H9 (cell line): ENCODE measurements at regions not wholly inside any gene's neighbourhood (a gene's known extent, or its start where the extent isn't known, plus 50 kb on each side); places are given as distances from the start of the nearest gene placed in this dataset.

Experiments used
- DNase-seq: peaks from one replicate; pipeline ENCODE4 v3.0.0-alpha.2; 2017
- H2AFZ ChIP-seq: one replicate; pipeline ENCODE4 v1.6.1; 2013; ENCODE audit warnings: mild to moderate bottlenecking, low read length, control low read depth, moderate library complexity
- H2AK5ac ChIP-seq: 2 replicates; pipeline ENCODE4 v1.6.1; 2013; ENCODE audit warnings: low read length, control low read depth, mixed read lengths; ENCODE audit not compliant: insufficient read length
- H2BK120ac ChIP-seq: one replicate; pipeline ENCODE4 v1.6.1; 2013; ENCODE audit warnings: low read depth, mild to moderate bottlenecking, low read length, control low read depth, inconsistent platforms; ENCODE audit not compliant: poor library complexity, severe bottlenecking
- H2BK12ac ChIP-seq: 2 replicates; pipeline ENCODE4 v1.6.1; 2013; ENCODE audit warnings: low read length, control low read depth, mixed read lengths, low read depth; ENCODE audit not compliant: insufficient read length
- H2BK15ac ChIP-seq: 2 replicates; pipeline ENCODE4 v1.6.1; 2013; ENCODE audit warnings: low read depth, low read length, control low read depth
- H2BK20ac ChIP-seq: one replicate; pipeline ENCODE4 v1.6.1; 2013; ENCODE audit warnings: low read depth, mild to moderate bottlenecking, low read length, control low read depth, inconsistent platforms; ENCODE audit not compliant: poor library complexity, severe bottlenecking
- H2BK5ac ChIP-seq: 2 replicates; pipeline ENCODE4 v1.6.1; 2013; ENCODE audit warnings: low read length, control low read depth, mixed read lengths; ENCODE audit not compliant: insufficient read length
- H3K14ac ChIP-seq: 2 replicates; pipeline ENCODE4 v1.6.1; 2013; ENCODE audit warnings: low read length, control low read depth; ENCODE audit not compliant: insufficient read depth
- H3K18ac ChIP-seq: 2 replicates; pipeline ENCODE4 v1.6.1; 2013; ENCODE audit warnings: low read depth, mild to moderate bottlenecking, mixed read lengths, low read length, control low read depth; ENCODE audit not compliant: insufficient read length
- H3K23ac ChIP-seq: 2 replicates; pipeline ENCODE4 v1.6.1; 2013; ENCODE audit warnings: low read length, control low read depth, mixed read lengths, low read depth; ENCODE audit not compliant: insufficient read length
- H3K23me2 ChIP-seq: 2 replicates; pipeline ENCODE4 v1.6.1; 2013; ENCODE audit warnings: low read depth, mild to moderate bottlenecking, mixed read lengths, low read length, control low read depth; ENCODE audit not compliant: insufficient read length, poor library complexity, severe bottlenecking
- H3K27ac ChIP-seq: 2 replicates; pipeline ENCODE4 v1.5.1; 2013; ENCODE audit warnings: low read length, control low read depth, mixed read lengths, low read depth; ENCODE audit not compliant: insufficient read length
- H3K27me3 ChIP-seq: 2 replicates; pipeline ENCODE4 v1.6.1; 2013; ENCODE audit warnings: low read length, control low read depth, inconsistent platforms; ENCODE audit not compliant: insufficient read depth
- H3K4ac ChIP-seq: 2 replicates; pipeline ENCODE4 v1.6.1; 2013; ENCODE audit warnings: low read depth, mild to moderate bottlenecking, control low read depth, inconsistent platforms, low read length, moderate library complexity
- H3K4me1 ChIP-seq: 2 replicates; pipeline ENCODE4 v1.6.1; 2013; ENCODE audit warnings: low read length, control low read depth, inconsistent platforms; ENCODE audit not compliant: insufficient read depth
- H3K4me2 ChIP-seq: 2 replicates; pipeline ENCODE4 v1.6.1; 2013; ENCODE audit warnings: low read length, control low read depth, mixed read lengths; ENCODE audit not compliant: insufficient read length, insufficient read depth
- H3K56ac ChIP-seq: 2 replicates; pipeline ENCODE4 v1.6.1; 2013; ENCODE audit warnings: low read depth, mild to moderate bottlenecking, mixed read lengths, low read length, control low read depth; ENCODE audit not compliant: insufficient read length
- H3K79me1 ChIP-seq: 2 replicates; pipeline ENCODE4 v1.6.1; 2013; ENCODE audit warnings: low read depth, mild to moderate bottlenecking, moderate library complexity, low read length, control low read depth, inconsistent platforms; ENCODE audit not compliant: insufficient read depth, poor library complexity, severe bottlenecking
- H3K79me2 ChIP-seq: 2 replicates; pipeline ENCODE4 v1.6.1; 2013; ENCODE audit warnings: low read length, control low read depth, inconsistent platforms; ENCODE audit not compliant: insufficient read depth
- H3K9ac ChIP-seq: 2 replicates; pipeline ENCODE4 v1.6.1; 2013; ENCODE audit warnings: low read length, control low read depth, mixed read lengths; ENCODE audit not compliant: insufficient read length; ENCODE audit errors: extremely low read depth
- H3K9me3 ChIP-seq: one replicate; pipeline ENCODE4 v1.6.1; 2013; ENCODE audit warnings: low read depth, low read length, inconsistent platforms; ENCODE audit not compliant: control insufficient read depth
- H3T11ph ChIP-seq: one replicate; pipeline ENCODE4 v1.6.1; 2013; ENCODE audit warnings: mild to moderate bottlenecking, low read length, control low read depth, inconsistent platforms
- H4K20me1 ChIP-seq: one replicate; pipeline ENCODE4 v1.6.1; 2013; ENCODE audit not compliant: control insufficient read depth, insufficient read length, insufficient read depth
- H4K5ac ChIP-seq: 2 replicates; pipeline ENCODE4 v1.6.1; 2013; ENCODE audit warnings: low read depth, mild to moderate bottlenecking, mixed read lengths, low read length, control low read depth; ENCODE audit not compliant: insufficient read length
- H4K8ac ChIP-seq: replicated peaks from 2 replicates; pipeline ENCODE4 v1.6.1; 2013; ENCODE audit warnings: low read length, control low read depth, mixed read lengths, low read depth; ENCODE audit not compliant: insufficient read length
- H4K91ac ChIP-seq: 2 replicates; pipeline ENCODE4 v1.6.1; 2013; ENCODE audit warnings: low read depth, mild to moderate bottlenecking, moderate library complexity, mixed read lengths, low read length, control low read depth; ENCODE audit not compliant: insufficient read length
- H3K27ac Mint-ChIP-seq, 3 experiments: 2 replicates in 2 of 3; 3 replicates in 1 of 3; pipeline ENCODE4 v1.8.0; 2020 to 2021; ENCODE audit warnings: mixed read lengths in 3 of 3, mild to moderate bottlenecking in 1 of 3, moderate library complexity in 1 of 3
- H3K27me3 Mint-ChIP-seq: 2 replicates; pipeline ENCODE4 v1.8.0; 2021; ENCODE audit warnings: low read depth, mild to moderate bottlenecking, moderate library complexity, mixed read lengths
- H3K36me3 Mint-ChIP-seq, 3 experiments: 2 replicates in 2 of 3; 3 replicates in 1 of 3; pipeline ENCODE4 v1.8.0; 2020 to 2021; ENCODE audit warnings: low read depth in 3 of 3, mixed read lengths in 3 of 3; ENCODE audit not compliant: insufficient read depth in 1 of 3
- H3K4me1 Mint-ChIP-seq, 2 experiments: 2 replicates each; pipeline ENCODE4 v1.8.0; 2020; ENCODE audit warnings: mixed read lengths in 2 of 2
- H3K4me3 Mint-ChIP-seq, 2 experiments: 2 replicates in 1 of 2; 3 replicates in 1 of 2; pipeline ENCODE4 v1.8.0; 2020 to 2021; ENCODE audit warnings: mild to moderate bottlenecking in 2 of 2, mixed read lengths in 2 of 2, moderate library complexity in 1 of 2
- H3K9me3 Mint-ChIP-seq, 2 experiments: 2 replicates in 1 of 2; 3 replicates in 1 of 2; pipeline ENCODE4 v1.8.0; 2020; ENCODE audit warnings: mild to moderate bottlenecking in 2 of 2, mixed read lengths in 2 of 2, moderate library complexity in 1 of 2
- TF ChIP-seq, protein P1 (sequence below): fragments of 200-600 bp; sonication (generic); conservative IDR thresholded peaks from 3 replicates; pipeline ENCODE4 v1.8.0; 2021; ENCODE audit warnings: antibody characterized with exemption, mild to moderate bottlenecking

DNA sequence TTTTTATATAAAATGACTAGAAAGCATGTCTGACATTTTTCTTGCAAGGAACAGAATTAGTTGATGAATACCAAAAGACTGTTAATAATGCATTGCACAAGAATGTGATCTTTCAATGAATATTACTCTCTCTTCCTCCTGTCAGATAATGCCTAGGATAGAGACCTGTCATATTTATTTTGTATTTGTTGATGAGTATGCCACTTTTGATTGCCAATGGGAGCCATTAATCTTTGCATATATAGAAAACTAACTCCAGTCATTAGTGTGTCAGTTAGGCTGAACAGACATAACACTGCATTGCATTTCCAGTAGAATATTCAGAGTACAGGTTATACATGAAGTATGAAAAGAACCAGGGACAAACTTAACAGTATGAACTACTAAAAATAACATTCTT is 1125.3 kb downstream of the LRFN5 start:
- Histone ChIP-seq H3K14ac (no peak overlapping the region), H3K9ac (no peak overlapping the region), H2AFZ (no peak overlapping the region), H3K79me1 (no peaks in the 10 kb centered on the region), H2BK12ac (no peak overlapping the region), H2BK120ac (no peak overlapping the region), H3T11ph (no peak overlapping the region), H3K4ac (no peak overlapping the region), H3K23me2 (no peaks in the 10 kb centered on the region), H2BK5ac (no peak overlapping the region), H3K56ac (no peak overlapping the region), H4K8ac (no peak overlapping the region), H2BK20ac (no peak overlapping the region), H3K27me3 (no peaks in the 10 kb centered on the region), H4K5ac (no peak overlapping the region), H3K23ac (no peak overlapping the region), H2BK15ac (no peak overlapping the region), H3K27ac (no peak overlapping the region), H4K20me1 (no peaks in the 10 kb centered on the region), H3K18ac (no peak overlapping the region), H3K4me1 (no peaks in the 10 kb centered on the region), H2AK5ac (no peak overlapping the region), H3K79me2 (no peaks in the 10 kb centered on the region), H3K4me2 (no peak overlapping the region), H3K9me3 (no peaks in the 10 kb centered on the region), H4K91ac (no peak overlapping the region)
- TF ChIP-seq, protein P1, sequence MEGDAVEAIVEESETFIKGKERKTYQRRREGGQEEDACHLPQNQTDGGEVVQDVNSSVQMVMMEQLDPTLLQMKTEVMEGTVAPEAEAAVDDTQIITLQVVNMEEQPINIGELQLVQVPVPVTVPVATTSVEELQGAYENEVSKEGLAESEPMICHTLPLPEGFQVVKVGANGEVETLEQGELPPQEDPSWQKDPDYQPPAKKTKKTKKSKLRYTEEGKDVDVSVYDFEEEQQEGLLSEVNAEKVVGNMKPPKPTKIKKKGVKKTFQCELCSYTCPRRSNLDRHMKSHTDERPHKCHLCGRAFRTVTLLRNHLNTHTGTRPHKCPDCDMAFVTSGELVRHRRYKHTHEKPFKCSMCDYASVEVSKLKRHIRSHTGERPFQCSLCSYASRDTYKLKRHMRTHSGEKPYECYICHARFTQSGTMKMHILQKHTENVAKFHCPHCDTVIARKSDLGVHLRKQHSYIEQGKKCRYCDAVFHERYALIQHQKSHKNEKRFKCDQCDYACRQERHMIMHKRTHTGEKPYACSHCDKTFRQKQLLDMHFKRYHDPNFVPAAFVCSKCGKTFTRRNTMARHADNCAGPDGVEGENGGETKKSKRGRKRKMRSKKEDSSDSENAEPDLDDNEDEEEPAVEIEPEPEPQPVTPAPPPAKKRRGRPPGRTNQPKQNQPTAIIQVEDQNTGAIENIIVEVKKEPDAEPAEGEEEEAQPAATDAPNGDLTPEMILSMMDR, result no peak
- DNase-seq, result no peak
- Mint-ChIP-seq H3K27ac (no peak overlapping the region), H3K4me3 (no peak overlapping the region), H3K4me1 (no peaks in the 10 kb centered on the region), H3K36me3 (no peaks in the 10 kb centered on the region), H3K27me3 (no peaks in the 10 kb centered on the region), H3K9me3 (peaks cover 0 to 2% of the 10 kb centered on the region in 2 experiments; a peak in 3 of 5 replicates)
